RWPE1 (cell line): ENCODE measurements at regions not wholly inside any gene's neighbourhood (a gene's known extent, or its start where the extent isn't known, plus 50 kb on each side); places are given as distances from the start of the nearest gene placed in this dataset.

Source experiments
- CTCF ChIA-PET: fragments of 350-600 bp; sonication (Branson Sonifier 250); formaldehyde crosslinking; extraction: SDS; loops from one replicate; lab custom pipeline; 2021; lab: Yijun Ruan, JAX
- POLR2A ChIA-PET: fragments of 400-600 bp; formaldehyde crosslinking; extraction: SDS; loops from one replicate; lab custom pipeline; 2020; ENCODE audit warnings: antibody characterized with exemption; ENCODE audit not compliant: low non-redundant PET; lab: Yijun Ruan, JAX
- DNase-seq: peaks from one replicate; pipeline ENCODE4 v3.0.0; 2012; ENCODE audit warnings: low spot score
- H3K27ac ChIP-seq: fragments of 450-650 bp; 2 replicates; pipeline ENCODE4 v1.5.1; 2017
- CTCF ChIP-seq: fragments of 450-650 bp; conservative IDR thresholded peaks from 2 replicates; pipeline ENCODE4 v1.5.1; 2017; ENCODE audit warnings: low read depth, mild to moderate bottlenecking

- H3K27ac ChIP-seq: no peak overlapping the region
- ChIA-PET CTCF (interaction anchor here (0.6 kb wide), 1 partner anchor 42 kb away, joined by 5 read pairs; no protein-coding TSS in a partner anchor), POLR2A (no interaction called here)
- DNase-seq: no peak
- no peak for TF ChIP-seq CTCF
Observed at GRCh38 chr16:62543516-62543915, 507.3 kb upstream of the CDH8 start.

- ChIA-PET POLR2A (no interaction called here), CTCF (no interaction called here)
- no peak overlapping the region for H3K27ac ChIP-seq
- no peak for TF ChIP-seq CTCF
- no peak for DNase-seq
Observed at GRCh38 chr16:62539657-62540056, 503.4 kb upstream of the CDH8 start.

GRCh38 chr16:62530426-62530825, 494.2 kb upstream of the CDH8 start:
- DNase-seq: no peak
- TF ChIP-seq CTCF: no peak
- no peak overlapping the region for H3K27ac ChIP-seq
- ChIA-PET CTCF (no interaction called here), POLR2A (no interaction called here)

- H3K27ac ChIP-seq: no peak overlapping the region
- POLR2A ChIA-PET: no interaction called here
- DNase-seq: no peak
- CTCF ChIA-PET: interaction anchor here (0.6 kb wide), 1 partner anchor 116 kb away, joined by 7 read pairs; no protein-coding TSS in a partner anchor
- no peak for TF ChIP-seq CTCF
Observed at GRCh38 chr16:62516001-62516400, 479.8 kb upstream of the CDH8 start.

GRCh38 chr16:62503073-62503472, 466.8 kb upstream of the CDH8 start:
- no peak for DNase-seq
- ChIA-PET POLR2A (no interaction called here), CTCF (no interaction called here)
- H3K27ac ChIP-seq: no peak overlapping the region
- no peak for TF ChIP-seq CTCF

- no peak for TF ChIP-seq CTCF
- ChIA-PET POLR2A (no interaction called here), CTCF (no interaction called here)
- no peak overlapping the region for H3K27ac ChIP-seq
- DNase-seq: no peak
Observed at GRCh38 chr16:62478903-62479458, 442.7 kb upstream of the CDH8 start.
